SK-N-MC (cell line): ENCODE measurements at regions not wholly inside any gene's neighbourhood (a gene's known extent, or its start where the extent isn't known, plus 50 kb on each side); places are given as distances from the start of the nearest gene placed in this dataset.

Experiments
- DNase-seq: peaks from one replicate; pipeline ENCODE4 v3.0.0-alpha.2; 2011; ENCODE audit warnings: low read depth, low spot score
- H3K27ac ChIP-seq: fragments of 200-600 bp; sonication (generic); 2 replicates; pipeline ENCODE4 v1.5.1; 2016; ENCODE audit warnings: mixed run types
- H3K36me3 ChIP-seq: fragments of 200-600 bp; sonication (generic); 2 replicates; pipeline ENCODE4 v1.6.1; 2017; ENCODE audit warnings: antibody characterized with exemption, low read length, mixed read lengths; ENCODE audit not compliant: insufficient read depth
- H3K4me3 ChIP-seq: fragments of 200-600 bp; sonication (generic); 2 replicates; pipeline ENCODE4 v1.5.1; 2016
- H3K9ac ChIP-seq: fragments of 200-600 bp; sonication (generic); 2 replicates; pipeline ENCODE4 v1.8.0; 2017; ENCODE audit warnings: mixed run types, mixed read lengths; ENCODE audit not compliant: insufficient read length
- H3K9me3 ChIP-seq: fragments of 200-600 bp; sonication (generic); 2 replicates; pipeline ENCODE4 v1.6.1; 2017; ENCODE audit warnings: low read depth, mild to moderate bottlenecking, antibody characterized with exemption, low read length, moderate library complexity, mixed read lengths
- EZH2 ChIP-seq: fragments of 200-600 bp; sonication (generic); IDR thresholded peaks from one replicate; pipeline ENCODE4 v1.6.1; 2017; ENCODE audit warnings: antibody characterized with exemption
- FOXP2 ChIP-seq: optimal IDR thresholded peaks from 2 replicates; pipeline ENCODE3; 2011; ENCODE audit warnings: mild to moderate bottlenecking, moderate library complexity; ENCODE audit not compliant: insufficient read depth; ENCODE audit errors: extremely low read length, control extremely low read depth
- POLR2AphosphoS5 ChIP-seq: IDR thresholded peaks from 2 replicates; pipeline ENCODE4 v1.6.1; 2012; ENCODE audit warnings: mild to moderate bottlenecking, low read depth, low read length, borderline replicate concordance

- H3K4me3 ChIP-seq = no peak overlapping the region
- H3K9ac ChIP-seq = no peak overlapping the region
- DNase-seq = no peak
- H3K27ac ChIP-seq = no peak overlapping the region
- no peaks in the 10 kb centered on the region for H3K36me3 ChIP-seq
- H3K9me3 ChIP-seq = no peaks in the 10 kb centered on the region
- TF ChIP-seq EZH2 (no peak), FOXP2 (no peak), POLR2AphosphoS5 (no peak)
These were observed 192.7 kb upstream of the HES1 start for GRCh38 chr3:193943200-193943599.

GRCh38 chr3:193943851-193944517 is 192.0 kb upstream of the HES1 start:
- Histone ChIP-seq H3K9ac (no peak overlapping the region), H3K36me3 (no peaks in the 10 kb centered on the region), H3K27ac (no peak overlapping the region), H3K9me3 (no peaks in the 10 kb centered on the region), H3K4me3 (no peak overlapping the region)
- TF ChIP-seq POLR2AphosphoS5 (no peak), FOXP2 (no peak), EZH2 (no peak)
- no peak for DNase-seq

GRCh38 chr3:193944518-193944884 is 191.4 kb upstream of the HES1 start:
- Histone ChIP-seq H3K27ac (no peak overlapping the region), H3K9me3 (no peaks in the 10 kb centered on the region), H3K36me3 (no peaks in the 10 kb centered on the region), H3K9ac (no peak overlapping the region), H3K4me3 (no peak overlapping the region)
- no peak for DNase-seq
- TF ChIP-seq POLR2AphosphoS5 = no peak
- TF ChIP-seq FOXP2 = no peak
- no peak for TF ChIP-seq EZH2

GRCh38 chr3:193945143-193945542 is 190.8 kb upstream of the HES1 start:
- TF ChIP-seq EZH2 = no peak
- TF ChIP-seq POLR2AphosphoS5 = no peak
- no peak for TF ChIP-seq FOXP2
- DNase-seq = no peak
- Histone ChIP-seq H3K9me3 (no peaks in the 10 kb centered on the region), H3K9ac (no peak overlapping the region), H3K36me3 (no peaks in the 10 kb centered on the region), H3K4me3 (no peak overlapping the region), H3K27ac (no peak overlapping the region)

GRCh38 chr3:193946945-193947344 is 189.0 kb upstream of the HES1 start:
- H3K9ac ChIP-seq = no peak overlapping the region
- TF ChIP-seq FOXP2 (no peak), POLR2AphosphoS5 (no peak), EZH2 (no peak)
- H3K36me3 ChIP-seq = no peaks in the 10 kb centered on the region
- no peak overlapping the region for H3K27ac ChIP-seq
- no peaks in the 10 kb centered on the region for H3K9me3 ChIP-seq
- DNase-seq = no peak
- H3K4me3 ChIP-seq = no peak overlapping the region

GRCh38 chr3:193947596-193947995 is 188.4 kb upstream of the HES1 start:
- Histone ChIP-seq H3K4me3 (no peak overlapping the region), H3K27ac (no peak overlapping the region), H3K9me3 (no peaks in the 10 kb centered on the region), H3K9ac (no peak overlapping the region), H3K36me3 (no peaks in the 10 kb centered on the region)
- TF ChIP-seq POLR2AphosphoS5 (no peak), EZH2 (no peak)
- DNase-seq = no peak

- Histone ChIP-seq H3K9ac (no peak overlapping the region), H3K36me3 (no peaks in the 10 kb centered on the region), H3K9me3 (no peaks in the 10 kb centered on the region), H3K27ac (no peak overlapping the region), H3K4me3 (no peak overlapping the region)
- DNase-seq = no peak
- TF ChIP-seq POLR2AphosphoS5 (no peak), FOXP2 (no peak), EZH2 (no peak)
These were observed 187.5 kb upstream of the HES1 start for GRCh38 chr3:193948459-193948858.

- TF ChIP-seq EZH2 (no peak), POLR2AphosphoS5 (no peak), FOXP2 (no peak)
These were observed 184.1 kb upstream of the HES1 start for GRCh38 chr3:193951859-193952258.

GRCh38 chr3:193954752-193955151 is 181.2 kb upstream of the HES1 start:
- Histone ChIP-seq H3K4me3 (no peak overlapping the region), H3K36me3 (no peaks in the 10 kb centered on the region), H3K9me3 (no peaks in the 10 kb centered on the region), H3K27ac (no peak overlapping the region), H3K9ac (no peak overlapping the region)
- TF ChIP-seq POLR2AphosphoS5 = no peak
- no peak for TF ChIP-seq FOXP2
- no peak for TF ChIP-seq EZH2
- no peak for DNase-seq

More at GRCh38 chr3:193951859-193952258, 184.1 kb upstream of the HES1 start:
- Histone ChIP-seq H3K9me3 (no peaks in the 10 kb centered on the region), H3K27ac (no peak overlapping the region), H3K36me3 (no peaks in the 10 kb centered on the region), H3K4me3 (no peak overlapping the region), H3K9ac (no peak overlapping the region)
- no peak for DNase-seq
